HPDE6-E6E7 (cell line): ENCODE measurements at regions not wholly inside any gene's neighbourhood (a gene's known extent, or its start where the extent isn't known, plus 50 kb on each side); places are given as distances from the start of the nearest gene placed in this dataset.
A peak's percentile ranks its signal among the peaks of the same experiment; 100 is the strongest.

ENCODE experiments used
- DNase-seq: peaks from one replicate; pipeline ENCODE4 v3.0.0; 2011; ENCODE audit warnings: missing footprints; ENCODE audit errors: extremely low spot score

DNA sequence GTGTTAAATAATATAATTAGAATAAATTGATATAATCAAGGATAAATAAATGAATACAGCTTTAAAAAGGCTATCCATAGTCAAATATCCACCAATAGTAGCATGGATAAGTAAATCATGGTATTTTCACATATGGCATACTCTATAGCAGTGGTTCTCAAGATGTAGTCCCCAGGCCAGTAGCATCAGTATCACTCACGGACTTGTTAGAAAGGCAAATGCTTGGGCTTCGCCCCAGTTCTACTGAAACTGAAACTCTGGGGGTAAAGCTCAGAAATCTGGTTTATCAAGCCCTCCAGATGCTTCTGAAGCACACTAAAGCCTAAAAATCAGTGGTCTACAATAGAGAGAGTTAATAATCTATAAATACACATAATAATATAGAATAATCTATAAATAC is 261.6 kb upstream of the TTC14 start:
- no peak for DNase-seq

- no peak for DNase-seq
Measured at GRCh38 chr3:180341516-180341915, 260.4 kb upstream of the TTC14 start.

GRCh38 chr3:180351601-180352000 is 250.4 kb upstream of the TTC14 start:
- no peak for DNase-seq

- DNase-seq = no peak
Measured at GRCh38 chr3:180352261-180352660, 249.7 kb upstream of the TTC14 start.

DNA sequence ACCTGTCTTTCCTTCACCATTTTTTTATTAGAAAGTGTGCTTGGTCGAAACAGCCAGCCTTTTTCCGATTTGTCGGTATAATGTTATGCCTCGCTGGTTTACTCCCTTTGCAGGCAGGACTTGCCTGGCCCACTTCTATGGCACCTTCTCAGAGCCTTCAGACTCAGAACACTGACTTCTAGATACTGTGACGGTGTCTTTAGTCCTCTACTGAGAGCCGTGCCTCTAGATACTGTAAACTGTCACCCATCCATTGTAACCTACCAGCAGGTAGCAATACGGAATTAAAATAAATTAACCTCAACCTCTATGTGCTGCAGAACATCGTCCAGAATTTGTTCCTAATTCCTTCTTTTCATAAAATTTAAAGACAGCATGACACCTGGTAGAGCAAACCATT is 247.7 kb upstream of the TTC14 start:
- no peak for DNase-seq

GRCh38 chr3:180358179-180358578 is 243.8 kb upstream of the TTC14 start:
- DNase-seq = no peak

- DNase-seq = no peak
Measured at GRCh38 chr3:180359061-180359952, 242.7 kb upstream of the TTC14 start.

- DNase-seq = no peak
Measured at GRCh38 chr3:180359953-180360279, 242.0 kb upstream of the TTC14 start.

- DNase-seq = no peak
Measured at GRCh38 chr3:180362081-180362480, 239.9 kb upstream of the TTC14 start.

DNA sequence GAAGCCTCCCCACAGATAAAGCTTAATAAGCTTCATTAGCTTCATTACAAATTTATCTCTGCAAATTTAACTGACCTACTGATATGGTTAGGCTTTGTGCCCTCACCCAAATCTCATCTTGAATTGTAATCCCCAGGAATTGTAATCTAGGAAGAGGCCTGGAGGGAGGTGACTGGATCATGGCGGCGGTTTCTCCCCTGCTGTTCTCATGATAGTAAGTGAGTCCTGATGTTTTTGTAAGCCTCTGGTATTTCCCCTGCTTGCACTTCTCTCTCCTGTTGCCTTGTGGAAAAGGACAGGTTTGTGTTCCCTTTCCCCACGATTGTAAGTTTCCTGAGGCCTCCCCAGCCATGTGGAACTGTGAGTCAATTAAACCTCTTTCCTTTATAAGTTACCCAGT is 226.1 kb upstream of the TTC14 start:
- no peak for DNase-seq

- DNase-seq = no peak
Measured at GRCh38 chr3:180378496-180378895, 223.5 kb upstream of the TTC14 start.

GRCh38 chr3:180382638-180383180 is 219.3 kb upstream of the TTC14 start:
- DNase-seq = no peak

- peak; percentile 21 for DNase-seq
Measured at GRCh38 chr3:180383332-180384020, 218.5 kb upstream of the TTC14 start.

DNA sequence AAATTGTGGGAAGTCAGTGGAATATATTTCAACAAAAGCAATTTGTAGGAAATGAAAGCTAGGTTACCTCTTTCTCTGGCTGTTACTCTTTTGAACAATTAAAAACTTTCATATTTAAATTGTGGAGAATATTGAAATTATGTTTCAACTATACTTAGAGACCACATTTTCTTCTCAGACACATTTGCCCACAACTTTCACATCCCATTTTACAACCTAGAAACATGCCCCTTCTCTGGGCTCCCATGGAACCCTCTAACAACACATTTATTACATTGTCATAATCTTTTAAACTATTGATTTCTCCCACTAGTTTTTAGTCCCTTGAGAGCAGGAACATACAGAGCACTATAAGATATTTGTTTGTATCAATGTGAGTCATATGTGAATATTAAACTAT is 211.7 kb upstream of the TTC14 start:
- no peak for DNase-seq

- DNase-seq = no peak
Measured at GRCh38 chr3:180391001-180391400, 211.0 kb upstream of the TTC14 start.

DNA sequence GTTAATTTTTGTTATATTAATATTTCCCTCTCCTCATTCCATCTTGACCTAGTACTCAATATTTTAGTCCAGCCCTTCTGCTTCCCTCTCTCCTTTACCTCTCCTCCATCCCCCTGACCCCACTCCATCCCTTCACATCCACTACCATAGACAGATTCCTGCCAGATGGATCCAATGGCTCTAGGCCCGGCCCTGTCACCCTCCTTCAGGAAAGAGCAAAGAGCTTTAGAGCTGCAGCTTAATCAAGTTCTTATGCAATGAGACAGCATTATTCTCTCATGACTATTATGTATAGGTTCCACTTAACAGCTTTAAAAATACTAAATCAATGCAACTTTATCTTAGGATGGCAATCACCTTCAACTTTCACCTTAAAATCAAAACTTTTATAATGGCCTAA is 200.7 kb upstream of the TTC14 start:
- no peak for DNase-seq

DNA sequence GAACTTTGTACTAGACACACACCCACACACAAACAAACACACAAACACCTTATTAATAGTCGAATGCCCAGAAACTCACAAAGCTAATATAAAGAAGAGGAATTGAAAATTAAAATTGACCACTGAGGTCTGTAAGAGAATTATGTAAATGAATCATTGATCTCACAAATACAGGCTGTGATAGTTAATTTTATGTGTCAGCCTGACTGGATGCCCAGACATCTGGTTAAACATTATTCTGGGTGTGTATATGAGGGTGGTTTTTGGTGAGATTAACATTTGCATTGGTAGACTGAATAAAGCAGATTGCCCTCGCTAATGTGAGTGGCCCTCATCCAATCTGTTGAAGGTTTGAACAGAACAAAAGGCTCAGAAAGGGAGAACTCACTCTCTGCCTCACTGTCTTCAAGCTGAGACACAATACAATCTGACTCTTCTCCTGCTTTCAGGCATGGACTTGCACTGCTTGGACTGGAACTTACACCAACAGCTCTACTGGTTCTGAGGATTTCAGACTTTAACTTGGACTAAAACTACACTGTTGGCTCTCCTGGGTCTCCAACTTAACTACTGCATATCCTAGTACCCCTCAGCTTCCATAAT is 199.4 kb upstream of the TTC14 start:
- no peak for DNase-seq

- no peak for DNase-seq
Measured at GRCh38 chr3:180403156-180403555, 198.8 kb upstream of the TTC14 start.

DNA sequence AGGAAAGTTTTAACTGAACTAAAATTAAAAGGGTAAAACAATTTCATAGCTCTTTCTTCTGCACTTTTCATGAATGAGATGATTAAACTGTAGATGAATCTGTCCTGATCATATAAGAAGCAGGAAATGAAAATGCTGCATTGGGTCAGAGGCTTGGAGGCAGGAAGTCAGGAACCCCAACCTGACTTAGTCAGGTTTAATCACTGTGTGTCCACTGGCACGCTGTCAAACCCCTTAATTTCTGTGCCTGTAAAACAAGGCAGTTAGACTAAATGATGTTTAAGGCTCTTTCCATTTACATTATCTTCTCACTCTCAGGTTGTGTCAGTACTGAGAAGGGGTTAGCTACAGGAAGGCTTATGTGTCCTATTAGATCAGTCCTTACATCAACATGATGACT is 193.3 kb upstream of the TTC14 start:
- DNase-seq = peak; percentile 38

- DNase-seq = no peak
Measured at GRCh38 chr3:180409170-180409569, 192.8 kb upstream of the TTC14 start.

- DNase-seq = no peak
Measured at GRCh38 chr3:180409883-180410282, 192.1 kb upstream of the TTC14 start.

DNA sequence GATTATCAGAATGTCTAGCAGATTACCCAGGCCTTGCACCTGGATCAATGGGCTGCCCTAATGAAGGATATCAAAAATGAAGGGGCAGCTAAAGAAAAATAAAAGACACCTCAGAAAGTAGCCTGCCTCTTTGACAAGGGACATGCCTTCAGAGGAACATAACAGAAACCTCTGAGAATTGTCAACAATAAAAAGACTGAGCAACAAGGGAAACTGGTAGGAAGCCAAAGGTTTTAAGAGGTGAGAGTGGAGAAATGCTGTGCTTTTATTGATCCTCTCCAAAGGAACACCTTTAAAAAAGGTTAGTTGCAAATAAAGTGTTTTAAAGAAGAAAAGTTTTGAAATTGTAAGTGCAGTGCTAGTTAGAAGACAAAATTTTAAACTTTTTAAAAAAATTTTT is 187.8 kb upstream of the TTC14 start:
- no peak for DNase-seq

DNA sequence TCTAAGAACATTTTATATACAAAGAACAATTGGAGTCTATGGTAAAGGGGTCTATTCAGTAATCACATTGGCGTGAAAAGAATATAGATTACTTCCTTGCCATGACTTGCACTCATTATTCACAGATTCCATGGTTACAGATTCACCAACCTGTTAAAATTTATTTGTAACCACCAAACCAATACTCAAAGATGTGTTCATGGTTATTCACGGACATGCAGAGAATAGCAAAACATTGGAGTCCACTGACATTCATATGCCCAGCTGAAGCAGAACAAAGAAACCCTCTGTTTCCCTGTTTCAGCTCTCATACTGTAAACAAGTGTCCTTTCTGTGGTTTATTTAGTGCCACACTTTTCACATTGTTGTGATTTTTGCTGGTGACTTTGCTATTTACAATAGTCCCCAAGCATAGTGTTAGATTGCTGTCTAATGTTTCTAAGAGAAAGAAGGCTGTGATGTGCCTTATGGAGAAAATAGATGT is 185.8 kb upstream of the TTC14 start:
- DNase-seq = no peak
